HEK293 (cell line): ENCODE measurements at regions not wholly inside any gene's neighbourhood (a gene's known extent, or its start where the extent isn't known, plus 50 kb on each side); places are given as distances from the start of the nearest gene placed in this dataset.

Experiments
- CTCF ChIA-PET: fragments of 350-600 bp; formaldehyde crosslinking; extraction: SDS; loops from one replicate; lab custom pipeline; 2021; ENCODE audit warnings: antibody characterized with exemption; lab: Yijun Ruan, JAX
- POLR2A ChIA-PET: fragments of 300-600 bp; formaldehyde crosslinking; extraction: SDS; loops from one replicate; lab custom pipeline; 2020; ENCODE audit warnings: antibody characterized with exemption, inconsistent platforms; lab: Yijun Ruan, JAX
- H3K27ac ChIP-seq: fragments of 200-500 bp; sonication (Bioruptor generic); 2 replicates; pipeline ENCODE4 v1.5.1; 2014; ENCODE audit warnings: low read depth, low read length, control low read depth, inconsistent platforms; ENCODE audit errors: extremely low read depth
- H3K36me3 ChIP-seq, 2 experiments: fragments of 200-500 bp in 1 of 2; sonication (Bioruptor generic) in 1 of 2; 1 replicate in 1 of 2; 2 replicates in 1 of 2; pipeline ENCODE4 v1.5.1; 2014 to 2017; ENCODE audit warnings: inconsistent platforms in 2 of 2, low read length in 2 of 2; ENCODE audit not compliant: control insufficient read depth in 2 of 2, insufficient read depth in 1 of 2
- H3K4me1 ChIP-seq: fragments of 200-500 bp; sonication (Bioruptor generic); 2 replicates; pipeline ENCODE4 v1.5.1; 2014; ENCODE audit warnings: mild to moderate bottlenecking, low read length, inconsistent platforms; ENCODE audit not compliant: control insufficient read depth, insufficient read depth
- H3K4me3 ChIP-seq: 2 replicates; pipeline ENCODE4 v1.5.1; 2011; ENCODE audit warnings: low read depth, mild to moderate bottlenecking, control low read depth, low read length, moderate library complexity
- H3K9me3 ChIP-seq: fragments of 200-500 bp; sonication (Bioruptor generic); 2 replicates; pipeline ENCODE4 v1.5.1; 2014; ENCODE audit warnings: low read depth, low read length, inconsistent platforms; ENCODE audit not compliant: control insufficient read depth, insufficient read depth
- HIC1 ChIP-seq: fragments of 450-650 bp; formaldehyde crosslinking; IDR thresholded peaks from 2 replicates; pipeline ENCODE4 v1.5.1; 2016; ENCODE audit warnings: missing biosample characterization, missing genetic modification characterization
- KLF17 ChIP-seq: fragments of 450-650 bp; formaldehyde crosslinking; IDR thresholded peaks from 2 replicates; pipeline ENCODE4 v1.5.1; 2016; ENCODE audit warnings: missing biosample characterization, missing genetic modification characterization
- KLF8 ChIP-seq: fragments of 450-650 bp; formaldehyde crosslinking; IDR thresholded peaks from 2 replicates; pipeline ENCODE4 v1.5.1; 2016; ENCODE audit warnings: missing biosample characterization, missing genetic modification characterization
- KLF9 ChIP-seq: fragments of 450-650 bp; formaldehyde crosslinking; IDR thresholded peaks from 2 replicates; pipeline ENCODE4 v1.5.1; 2016; ENCODE audit warnings: missing biosample characterization, missing genetic modification characterization, low read depth
- SCRT2 ChIP-seq: fragments of 450-650 bp; formaldehyde crosslinking; IDR thresholded peaks from 2 replicates; pipeline ENCODE4 v1.5.1; 2016; ENCODE audit warnings: missing biosample characterization, missing genetic modification characterization
- ZBTB11 ChIP-seq: fragments of 450-650 bp; formaldehyde crosslinking; conservative IDR thresholded peaks from 2 replicates; pipeline ENCODE4 v1.5.1; 2016; ENCODE audit warnings: low read depth, missing biosample characterization, missing genetic modification characterization
- ZBTB8A ChIP-seq: fragments of 450-650 bp; formaldehyde crosslinking; IDR thresholded peaks from 2 replicates; pipeline ENCODE4 v1.5.1; 2016; ENCODE audit warnings: missing biosample characterization, missing genetic modification characterization
- ZNF169 ChIP-seq: fragments of 450-650 bp; formaldehyde crosslinking; IDR thresholded peaks from 2 replicates; pipeline ENCODE4 v1.5.1; 2016; ENCODE audit warnings: missing biosample characterization, missing genetic modification characterization
- ZNF433 ChIP-seq: fragments of 450-650 bp; formaldehyde crosslinking; IDR thresholded peaks from 2 replicates; pipeline ENCODE4 v1.5.1; 2016; ENCODE audit warnings: missing biosample characterization, missing genetic modification characterization, low read depth
- ZNF518A ChIP-seq: fragments of 450-650 bp; formaldehyde crosslinking; conservative IDR thresholded peaks from 2 replicates; pipeline ENCODE4 v1.5.1; 2016; ENCODE audit warnings: low read depth, missing biosample characterization, missing genetic modification characterization
- ZNF596 ChIP-seq: fragments of 450-650 bp; IDR thresholded peaks from 2 replicates; pipeline ENCODE4 v1.5.0; 2018; ENCODE audit warnings: missing biosample characterization, mild to moderate bottlenecking, missing genetic modification characterization, moderate library complexity

- H3K27ac ChIP-seq = no peak overlapping the region
- H3K9me3 ChIP-seq = no peaks in the 10 kb centered on the region
- H3K4me3 ChIP-seq = no peak overlapping the region
- no peaks in the 10 kb centered on the region for H3K36me3 ChIP-seq
- no peak for TF ChIP-seq ZBTB8A
- 0 out of 2 replicates have a peak, but pooled peaks have one; percentile 25 for TF ChIP-seq SCRT2 (tag by site-specific recombination)
- TF ChIP-seq, all 188 proteins: peak for 1
- CTCF ChIA-PET = interaction anchor here (0.8 kb wide), 1 partner anchor 24 kb away, joined by 3 read pairs; no protein-coding TSS in a partner anchor
- POLR2A ChIA-PET = no interaction called here
- no peaks in the 10 kb centered on the region for H3K4me1 ChIP-seq
Observed at GRCh38 chrX:138871739-138872138, 160.2 kb upstream of the FGF13 start.

- TF ChIP-seq ZNF518A (no peak), KLF17 (tag by site-specific recombination) (no peak), ZNF433 (tag by site-specific recombination) (no peak), KLF9 (tag by site-specific recombination) (no peak), KLF8 (no peak), ZNF169 (tag by site-specific recombination) (no peak), ZBTB11 (tag by site-specific recombination) (no peak)
- Histone ChIP-seq H3K4me1 (no peaks in the 10 kb centered on the region), H3K4me3 (no peak overlapping the region), H3K36me3 (no peaks in the 10 kb centered on the region), H3K27ac (no peak overlapping the region), H3K9me3 (no peaks in the 10 kb centered on the region)
- ChIA-PET POLR2A (no interaction called here), CTCF (no interaction called here)
Observed at GRCh38 chrX:138866643-138867042, 155.1 kb upstream of the FGF13 start.

GRCh38 chrX:138865093-138865649 is 153.7 kb upstream of the FGF13 start:
- Histone ChIP-seq H3K4me1 (no peaks in the 10 kb centered on the region), H3K4me3 (no peak overlapping the region), H3K27ac (no peak overlapping the region), H3K36me3 (no peaks in the 10 kb centered on the region), H3K9me3 (no peaks in the 10 kb centered on the region)
- POLR2A ChIA-PET = no interaction called here
- CTCF ChIA-PET = interaction anchor here (0.6 kb wide), 1 partner anchor 63 kb away, joined by 3 read pairs; no protein-coding TSS in a partner anchor
- TF ChIP-seq HIC1 (tag by site-specific recombination) (no peak), ZNF596 (peak; percentile 96)
